Transverse colon (tissue), 3 donors: ENCODE measurements at regions not wholly inside any gene's neighbourhood (a gene's known extent, or its start where the extent isn't known, plus 50 kb on each side); places are given as distances from the start of the nearest gene placed in this dataset.

Experiments
- POLR2A ChIP-seq: fragments of 450-650 bp; IDR thresholded peaks from one replicate; pipeline ENCODE4 v1.6.1; 2016; ENCODE audit warnings: antibody characterized with exemption, mild to moderate bottlenecking, moderate library complexity
- TF ChIP-seq, protein P1 (sequence below), 5 experiments: fragments of 200-600 bp in 3 of 5; fragments of 450-650 bp in 2 of 5; sonication (generic) in 3 of 5; IDR thresholded peaks; 1 replicate in 2 of 5; 2 replicates in 3 of 5; pipeline ENCODE4 v1.5.1; 2016 to 2017; ENCODE audit warnings: antibody characterized with exemption in 5 of 5, inconsistent platforms in 3 of 5, mild to moderate bottlenecking in 2 of 5, moderate library complexity in 1 of 5

GRCh38 chr4:128715616-128716015, 93.9 kb upstream of the JADE1 start:
- TF ChIP-seq, protein P1, sequence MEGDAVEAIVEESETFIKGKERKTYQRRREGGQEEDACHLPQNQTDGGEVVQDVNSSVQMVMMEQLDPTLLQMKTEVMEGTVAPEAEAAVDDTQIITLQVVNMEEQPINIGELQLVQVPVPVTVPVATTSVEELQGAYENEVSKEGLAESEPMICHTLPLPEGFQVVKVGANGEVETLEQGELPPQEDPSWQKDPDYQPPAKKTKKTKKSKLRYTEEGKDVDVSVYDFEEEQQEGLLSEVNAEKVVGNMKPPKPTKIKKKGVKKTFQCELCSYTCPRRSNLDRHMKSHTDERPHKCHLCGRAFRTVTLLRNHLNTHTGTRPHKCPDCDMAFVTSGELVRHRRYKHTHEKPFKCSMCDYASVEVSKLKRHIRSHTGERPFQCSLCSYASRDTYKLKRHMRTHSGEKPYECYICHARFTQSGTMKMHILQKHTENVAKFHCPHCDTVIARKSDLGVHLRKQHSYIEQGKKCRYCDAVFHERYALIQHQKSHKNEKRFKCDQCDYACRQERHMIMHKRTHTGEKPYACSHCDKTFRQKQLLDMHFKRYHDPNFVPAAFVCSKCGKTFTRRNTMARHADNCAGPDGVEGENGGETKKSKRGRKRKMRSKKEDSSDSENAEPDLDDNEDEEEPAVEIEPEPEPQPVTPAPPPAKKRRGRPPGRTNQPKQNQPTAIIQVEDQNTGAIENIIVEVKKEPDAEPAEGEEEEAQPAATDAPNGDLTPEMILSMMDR (IDR thresholded peaks at IDR 0.05): no peak
- TF ChIP-seq POLR2A: no peak
